PC-3 (cell line): ENCODE measurements at regions not wholly inside any gene's neighbourhood (a gene's known extent, or its start where the extent isn't known, plus 50 kb on each side); places are given as distances from the start of the nearest gene placed in this dataset.

Experiments used
- ATAC-seq: fragments of 200-7000 bp; cut with Tn5 transposase; 2 replicates; pipeline ENCODE4 v1.9.1; 2020; ENCODE audit warnings: mild to moderate bottlenecking, moderate library complexity
- BruUV-seq: library from RNA; stranded (reverse); fragments of 400-500 nt; replicated peaks from 2 replicates; lab custom pipeline; 2021; lab: Mats Ljungman, UMichigan
- CTCF ChIA-PET: fragments of 300-600 bp; sonication (Branson Sonifier 250); formaldehyde crosslinking; loops from one replicate; lab custom pipeline; 2022; ENCODE audit warnings: antibody characterized with exemption; lab: Charles Lee
- POLR2A ChIA-PET: fragments of 300-600 bp; sonication (Branson Sonifier 250); formaldehyde crosslinking; loops from one replicate; lab custom pipeline; 2022; ENCODE audit warnings: antibody characterized with exemption; ENCODE audit not compliant: unreplicated experiment; lab: Charles Lee
- DNase-seq: peaks from one replicate; pipeline ENCODE4 v3.0.0-alpha.2; 2015
- H2AFZ ChIP-seq: fragments of 300-600 bp; sonication (generic); 2 replicates; pipeline ENCODE4 v1.6.0; 2016; ENCODE audit warnings: antibody characterized with exemption, low read length
- H3F3A ChIP-seq: fragments of 300-600 bp; sonication (generic); one replicate; pipeline ENCODE4 v1.6.0; 2017; ENCODE audit warnings: antibody characterized with exemption, low read length, control low read depth, mild to moderate bottlenecking; ENCODE audit not compliant: unreplicated experiment
- H3K27ac ChIP-seq: fragments of 300-600 bp; sonication (generic); 2 replicates; pipeline ENCODE4 v1.5.1; 2016; ENCODE audit warnings: mild to moderate bottlenecking, low read length
- H3K27me3 ChIP-seq: fragments of 300-600 bp; sonication (generic); 2 replicates; pipeline ENCODE4 v1.6.1; 2016; ENCODE audit warnings: low read length, mixed read lengths
- H3K36me3 ChIP-seq: fragments of 300-600 bp; sonication (generic); 2 replicates; pipeline ENCODE4 v1.6.1; 2016; ENCODE audit warnings: low read depth, mixed run types, low read length, mixed read lengths
- H3K4me1 ChIP-seq: fragments of 300-600 bp; sonication (generic); 2 replicates; pipeline ENCODE4 v1.5.1; 2016; ENCODE audit warnings: low read length; ENCODE audit not compliant: insufficient read depth
- H3K4me2 ChIP-seq: fragments of 300-600 bp; sonication (generic); 2 replicates; pipeline ENCODE4 v1.6.0; 2016; ENCODE audit warnings: low read length
- H3K4me3 ChIP-seq: fragments of 300-600 bp; sonication (generic); 2 replicates; pipeline ENCODE4 v1.5.1; 2016; ENCODE audit warnings: mild to moderate bottlenecking, low read length, mixed read lengths
- H3K79me2 ChIP-seq: fragments of 300-600 bp; sonication (generic); 2 replicates; pipeline ENCODE4 v1.6.1; 2017; ENCODE audit warnings: low read length, mixed read lengths
- H3K9ac ChIP-seq: fragments of 300-600 bp; sonication (generic); 2 replicates; pipeline ENCODE4 v1.6.0; 2016; ENCODE audit warnings: mild to moderate bottlenecking, low read length
- H3K9me2 ChIP-seq: fragments of 300-600 bp; sonication (generic); replicated peaks from 2 replicates; pipeline ENCODE4 v1.6.1; 2016; ENCODE audit warnings: mixed run types, low read length, mixed read lengths
- H3K9me3 ChIP-seq: fragments of 300-600 bp; sonication (generic); 2 replicates; pipeline ENCODE4 v1.6.1; 2016; ENCODE audit warnings: low read length, mixed read lengths
- H4K20me1 ChIP-seq: fragments of 300-600 bp; sonication (generic); 2 replicates; pipeline ENCODE4 v1.6.1; 2016; ENCODE audit warnings: low read length, mixed read lengths
- CTCF ChIP-seq: fragments of 300-600 bp; sonication (generic); conservative IDR thresholded peaks from 2 replicates; pipeline ENCODE4 v1.5.1; 2017; ENCODE audit warnings: antibody characterized with exemption, low read depth, mild to moderate bottlenecking, low read length
- EZH2 ChIP-seq: fragments of 300-600 bp; sonication (generic); IDR thresholded peaks from one replicate; pipeline ENCODE4 v1.6.1; 2017; ENCODE audit warnings: antibody characterized with exemption, mild to moderate bottlenecking, low read length; ENCODE audit not compliant: unreplicated experiment
- EZH2phosphoT487 ChIP-seq: fragments of 300-600 bp; sonication (generic); IDR thresholded peaks from 2 replicates; pipeline ENCODE4 v1.6.1; 2018; ENCODE audit warnings: mild to moderate bottlenecking, antibody characterized with exemption, low read length, borderline replicate concordance
- intact Hi-C: fragments of 100-400 bp; cut with micrococcal nuclease; formaldehyde crosslinking; loops from 2 replicates; pipeline ENCODE4 v1.9.0; 2023

GRCh38 chr1:115452600-115453329 lies 114.7 kb upstream of the NGF start:
- no peaks in the 10 kb centered on the region for H3K79me2 ChIP-seq
- 0 out of 2 replicates have a peak overlapping the region, but pooled peaks have one; percentile 5 for H3K4me2 ChIP-seq
- H3K36me3 ChIP-seq, result no peaks in the 10 kb centered on the region
- H2AFZ ChIP-seq, result no peak overlapping the region
- no peaks in the 10 kb centered on the region for H3K9me2 ChIP-seq
- no peaks in the 10 kb centered on the region for H3K27me3 ChIP-seq
- peak; percentile 50 for DNase-seq
- ChIA-PET POLR2A (no interaction called here), CTCF (interaction anchor here (0.5 to 1.2 kb wide), 4 partner anchors 13 to 130 kb away, joined by 3 to 5 read pairs (median 4); no protein-coding TSS in a partner anchor)
- no peaks in the 10 kb centered on the region for H4K20me1 ChIP-seq
- TF ChIP-seq EZH2 (no peak), CTCF (no peak; the same call in 1 of the 2 replicates), EZH2phosphoT487 (no peak)
- no peak overlapping the region for H3K9ac ChIP-seq
- H3F3A ChIP-seq, result no peaks in the 10 kb centered on the region
- BruUV-seq, result no TSS peak
- ATAC-seq, result peak; percentile 76
- no peak overlapping the region for H3K4me3 ChIP-seq
- H3K9me3 ChIP-seq, result no peaks in the 10 kb centered on the region
- H3K27ac ChIP-seq, result peak overlapping the region; percentile 16; the same call in 1 of the 2 replicates
- peaks cover 34% of the 10 kb centered on the region for H3K4me1 ChIP-seq
- intact Hi-C loops, result loop anchor here (2.0 to 5.0 kb wide), 2 partner anchors 35 to 76 kb away; no protein-coding TSS in a partner anchor

DNA sequence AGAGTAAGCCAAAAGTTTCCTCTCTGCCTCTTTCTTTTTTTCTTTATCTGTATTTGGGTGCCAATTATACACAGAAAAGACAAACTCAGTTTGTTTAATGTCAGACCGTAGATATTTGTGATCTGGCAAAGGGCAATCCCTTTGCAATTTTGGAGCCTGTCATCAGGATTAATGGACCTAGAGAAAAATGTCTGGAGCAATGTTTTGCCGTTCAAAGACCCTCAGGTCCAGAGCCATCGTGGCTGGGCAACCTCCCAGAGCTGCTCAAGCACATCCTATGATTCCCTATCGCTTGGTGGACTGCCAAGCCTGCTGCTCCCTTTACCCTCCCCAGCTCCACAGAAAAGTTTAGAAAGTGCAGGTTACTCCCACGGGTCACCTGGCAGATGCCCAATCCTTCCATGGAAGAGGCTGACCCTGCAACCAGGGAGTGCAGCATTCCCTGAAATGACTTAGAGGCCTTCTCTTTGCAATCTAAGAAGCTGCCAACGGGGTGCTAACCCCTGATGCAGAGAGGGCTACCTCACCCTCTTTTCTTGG lies 112.5 kb upstream of the NGF start:
- Histone ChIP-seq H2AFZ (no peak overlapping the region), H3K4me3 (no peak overlapping the region), H4K20me1 (no peaks in the 10 kb centered on the region), H3K27me3 (no peaks in the 10 kb centered on the region), H3K27ac (no peak overlapping the region), H3K4me2 (no peak overlapping the region), H3K4me1 (peaks cover 22% of the 10 kb centered on the region), H3K9ac (no peak overlapping the region), H3K36me3 (no peaks in the 10 kb centered on the region), H3K79me2 (no peaks in the 10 kb centered on the region), H3F3A (no peaks in the 10 kb centered on the region), H3K9me2 (no peaks in the 10 kb centered on the region), H3K9me3 (no peaks in the 10 kb centered on the region)
- ChIA-PET CTCF (no interaction called here), POLR2A (no interaction called here)
- ATAC-seq (no peak), DNase-seq (no peak)
- BruUV-seq, result no TSS peak
- intact Hi-C loops, result loop anchor here (5.0 kb wide), 1 partner anchor 33 kb away; no protein-coding TSS in a partner anchor
- TF ChIP-seq CTCF (no peak), EZH2phosphoT487 (no peak), EZH2 (no peak)
